IMR-90 (cell line): ENCODE measurements at regions not wholly inside any gene's neighbourhood (a gene's known extent, or its start where the extent isn't known, plus 50 kb on each side); places are given as distances from the start of the nearest gene placed in this dataset.

Experiments
- ATAC-seq: fragments of 200-7000 bp; cut with Tn5 transposase; 2 replicates; pipeline ENCODE4 v1.9.1; 2020; ENCODE audit warnings: low read depth, mild to moderate bottlenecking, moderate library complexity
- BruUV-seq: library from RNA; stranded (reverse); fragments of 400-500 nt; replicated peaks from 2 replicates; lab custom pipeline; 2021; lab: Mats Ljungman, UMichigan
- CTCF ChIA-PET: fragments of 300-600 bp; formaldehyde crosslinking; extraction: SDS; loops from one replicate; lab custom pipeline; 2021; ENCODE audit warnings: antibody characterized with exemption; lab: Yijun Ruan, JAX
- POLR2A ChIA-PET: fragments of 300-600 bp; sonication (Branson Sonifier 250); formaldehyde crosslinking; loops from one replicate; lab custom pipeline; 2022; ENCODE audit warnings: antibody characterized with exemption; ENCODE audit not compliant: unreplicated experiment; lab: Charles Lee
- DNase-seq: peaks from one replicate; pipeline ENCODE4 v3.0.0; 2013
- H2AFZ ChIP-seq: replicated peaks from 2 replicates; pipeline ENCODE3; 2013; ENCODE audit warnings: low read length, mild to moderate bottlenecking; ENCODE audit not compliant: poor library complexity
- H2AK5ac ChIP-seq: 2 replicates; pipeline ENCODE4 v1.6.1; 2013; ENCODE audit warnings: low read depth, low read length, inconsistent platforms
- H2AK9ac ChIP-seq: replicated peaks from 2 replicates; pipeline ENCODE3; 2013; ENCODE audit warnings: mild to moderate bottlenecking, low read depth, low read length, moderate library complexity; ENCODE audit not compliant: poor library complexity
- H2BK120ac ChIP-seq: 2 replicates; pipeline ENCODE4 v1.6.1; 2013; ENCODE audit warnings: low read depth, low read length, inconsistent platforms
- H2BK15ac ChIP-seq: 3 replicates; pipeline ENCODE4 v1.6.1; 2013; ENCODE audit warnings: low read depth, low read length, inconsistent platforms
- H2BK20ac ChIP-seq: 2 replicates; pipeline ENCODE4 v1.6.1; 2013; ENCODE audit warnings: low read depth, mild to moderate bottlenecking, inconsistent platforms, low read length, moderate library complexity
- H2BK5ac ChIP-seq: 2 replicates; pipeline ENCODE4 v1.6.1; 2013; ENCODE audit warnings: mild to moderate bottlenecking, low read depth, low read length, inconsistent platforms; ENCODE audit not compliant: poor library complexity, severe bottlenecking
- H3K14ac ChIP-seq: replicated peaks from 2 replicates; pipeline ENCODE4 v1.6.1; 2013; ENCODE audit warnings: low read depth, low read length, inconsistent platforms
- H3K18ac ChIP-seq: 2 replicates; pipeline ENCODE4 v1.6.1; 2013; ENCODE audit warnings: low read depth, low read length, control low read depth
- H3K23ac ChIP-seq: 2 replicates; pipeline ENCODE4 v1.6.1; 2013; ENCODE audit warnings: low read depth, low read length, inconsistent platforms
- H3K27ac ChIP-seq: 2 replicates; pipeline ENCODE4 v1.5.1; 2013; ENCODE audit warnings: mild to moderate bottlenecking, control low read depth, low read length; ENCODE audit not compliant: insufficient read depth
- H3K27me3 ChIP-seq: 2 replicates; pipeline ENCODE4 v1.6.1; 2013; ENCODE audit warnings: low read length; ENCODE audit not compliant: control insufficient read depth, insufficient read depth
- H3K36me3 ChIP-seq: 2 replicates; pipeline ENCODE4 v1.6.1; 2013; ENCODE audit warnings: low read length, mixed read lengths; ENCODE audit not compliant: control insufficient read depth, insufficient read depth
- H3K4ac ChIP-seq: 2 replicates; pipeline ENCODE4 v1.6.1; 2013; ENCODE audit warnings: low read depth, low read length, inconsistent platforms
- H3K4me1 ChIP-seq: 2 replicates; pipeline ENCODE4 v1.6.1; 2013; ENCODE audit warnings: low read length, mixed read lengths; ENCODE audit not compliant: control insufficient read depth, insufficient read depth
- H3K4me2 ChIP-seq: 2 replicates; pipeline ENCODE4 v1.6.1; 2013; ENCODE audit warnings: low read depth, mild to moderate bottlenecking, control low read depth, low read length, moderate library complexity
- H3K4me3 ChIP-seq: 2 replicates; pipeline ENCODE4 v1.5.1; 2013; ENCODE audit warnings: low read depth, mild to moderate bottlenecking, control low read depth, low read length, moderate library complexity; ENCODE audit not compliant: insufficient read depth
- H3K56ac ChIP-seq: 2 replicates; pipeline ENCODE4 v1.6.1; 2013; ENCODE audit warnings: low read length, inconsistent platforms; ENCODE audit not compliant: insufficient read depth; ENCODE audit errors: extremely low read depth
- H3K79me1 ChIP-seq, 2 experiments: 2 replicates each; pipeline ENCODE4 v1.6.1; 2013; ENCODE audit warnings: low read length in 2 of 2, inconsistent platforms in 1 of 2, low read depth in 1 of 2
- H3K9ac ChIP-seq: 2 replicates; pipeline ENCODE4 v1.6.1; 2013; ENCODE audit warnings: low read depth, low read length, control low read depth
- H3K9me1 ChIP-seq: 2 replicates; pipeline ENCODE4 v1.6.1; 2013; ENCODE audit warnings: low read length, inconsistent platforms; ENCODE audit not compliant: insufficient read depth
- H3K9me3 ChIP-seq: 2 replicates; pipeline ENCODE4 v1.6.1; 2013; ENCODE audit warnings: low read length; ENCODE audit not compliant: control insufficient read depth, insufficient read depth
- H4K20me1 ChIP-seq: 2 replicates; pipeline ENCODE4 v1.6.1; 2013; ENCODE audit warnings: low read length, inconsistent platforms; ENCODE audit not compliant: insufficient read depth
- H4K5ac ChIP-seq: 2 replicates; pipeline ENCODE4 v1.6.1; 2013; ENCODE audit warnings: mild to moderate bottlenecking, low read depth, low read length, control low read depth
- H4K8ac ChIP-seq, 2 experiments: 2 replicates each; pipeline ENCODE4 v1.6.1; 2013; ENCODE audit warnings: low read depth in 2 of 2, low read length in 2 of 2, control low read depth in 1 of 2, inconsistent platforms in 1 of 2
- H4K91ac ChIP-seq: 2 replicates; pipeline ENCODE4 v1.6.1; 2013; ENCODE audit warnings: low read depth, low read length, inconsistent platforms; ENCODE audit not compliant: insufficient read depth
- CEBPB ChIP-seq: IDR thresholded peaks from 2 replicates; pipeline ENCODE4 v1.6.1; 2012; ENCODE audit warnings: low read depth, low read length, improper control_type of control experiment
- CHD1 ChIP-seq: IDR thresholded peaks from 2 replicates; pipeline ENCODE4 v1.6.1; 2012; ENCODE audit warnings: low read depth, low read length, improper control_type of control experiment
- FOS ChIP-seq: fragments of 150-350 bp; IDR thresholded peaks from 2 replicates; pipeline ENCODE4 v1.6.1; 2016; ENCODE audit warnings: low read depth, low read length
- MAZ ChIP-seq: IDR thresholded peaks from 2 replicates; pipeline ENCODE4 v1.6.1; 2012; ENCODE audit warnings: low read depth, mild to moderate bottlenecking, low read length, improper control_type of control experiment, moderate library complexity, borderline replicate concordance
- NFE2L2 ChIP-seq: fragments of 150-350 bp; IDR thresholded peaks from 2 replicates; pipeline ENCODE4 v1.6.1; 2016; ENCODE audit warnings: low read depth, mild to moderate bottlenecking, low read length
- RCOR1 ChIP-seq: IDR thresholded peaks from 2 replicates; pipeline ENCODE4 v1.6.1; 2012; ENCODE audit warnings: mild to moderate bottlenecking, low read length, improper control_type of control experiment; ENCODE audit not compliant: insufficient replicate concordance
- RFX5 ChIP-seq: IDR thresholded peaks from 2 replicates; pipeline ENCODE4 v1.8.0; 2012; ENCODE audit warnings: low read depth, mild to moderate bottlenecking, low read length, moderate library complexity
- SMC3 ChIP-seq: fragments of 150-350 bp; IDR thresholded peaks from 2 replicates; pipeline ENCODE4 v1.6.1; 2016; ENCODE audit warnings: low read depth, mild to moderate bottlenecking, antibody characterized with exemption, low read length, moderate library complexity
- WGBS, 2 experiments: methylation state at CpG; one replicate each; pipeline versions ENCODE4 v1.1.5 to v1.1.7; 2013; ENCODE audit warnings: missing lambda C conversion rate in 2 of 2; ENCODE audit not compliant: insufficient read length in 1 of 2; ENCODE audit errors: extremely low coverage in 2 of 2; 5-methylcytosine and 5-hydroxymethylcytosine counted together
- dilution Hi-C: fragments of 300-500 bp; cut with HindIII; formaldehyde crosslinking; loops from one replicate; pipeline ENCODE4 v1.14.3; 2018; ENCODE audit warnings: low sequenced_read_pairs; ENCODE audit not compliant: unreplicated experiment
- in situ Hi-C: fragments of 300-500 bp; cut with MboI; formaldehyde crosslinking; loops from 3 replicates; pipeline ENCODE4 v1.14.3; 2019; ENCODE audit warnings: low sequenced_read_pairs, inconsistent platforms, mixed read lengths
- intact Hi-C: fragments of 100-400 bp; cut with micrococcal nuclease; formaldehyde crosslinking; loops from 2 replicates; pipeline ENCODE4 v1.10.0; 2022

DNA sequence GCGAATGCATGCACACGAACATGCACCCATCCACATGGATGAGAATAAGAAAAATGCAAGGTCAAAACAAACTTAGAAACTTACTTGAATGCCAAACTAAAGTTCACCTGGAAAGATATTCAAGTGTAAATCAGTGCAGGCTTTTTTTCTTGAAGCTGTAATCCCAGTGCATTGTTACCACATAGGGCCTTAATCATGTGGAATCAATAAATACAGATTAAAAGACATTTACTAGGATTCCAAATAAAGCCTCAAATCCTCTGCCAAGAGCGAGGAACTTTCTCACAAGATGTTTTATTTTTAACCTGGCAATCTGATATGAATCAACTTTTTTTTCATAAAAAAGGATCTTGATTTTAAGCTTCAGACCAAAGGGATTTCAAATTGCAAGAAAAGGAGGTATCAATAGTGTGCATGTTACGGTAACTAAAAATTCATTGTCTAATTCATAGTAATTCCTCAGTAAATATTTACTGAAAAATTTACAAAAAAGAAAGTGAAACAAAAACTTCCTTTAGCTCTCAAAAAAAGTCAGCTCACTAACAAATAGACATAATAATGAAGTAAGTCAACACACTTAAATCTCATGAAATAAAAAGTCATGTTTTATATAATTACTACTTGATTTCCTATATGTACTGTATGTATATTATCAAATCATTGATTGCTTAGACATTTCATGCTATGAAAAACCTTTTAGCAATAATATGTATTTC is 978.6 kb downstream of the PLOD2 start:
- Histone ChIP-seq H3K27me3 (no peaks in the 10 kb centered on the region), H4K91ac (no peak overlapping the region), H3K18ac (no peak overlapping the region), H3K4me3 (no peak overlapping the region), H3K9me1 (no peaks in the 10 kb centered on the region), H3K27ac (no peak overlapping the region), H2AK5ac (no peak overlapping the region), H4K8ac (no peak overlapping the region), H3K9ac (no peak overlapping the region), H3K4me1 (no peaks in the 10 kb centered on the region), H3K23ac (no peak overlapping the region), H4K5ac (no peak overlapping the region), H2BK120ac (no peak overlapping the region), H3K9me3 (no peaks in the 10 kb centered on the region), H3K14ac (no peak overlapping the region), H4K20me1 (no peaks in the 10 kb centered on the region), H2BK5ac (no peak overlapping the region), H3K4ac (no peak overlapping the region), H2AK9ac (no peak overlapping the region), H3K36me3 (no peaks in the 10 kb centered on the region), H2BK15ac (no peak overlapping the region), H2AFZ (no peak overlapping the region), H3K4me2 (no peak overlapping the region), H3K79me1 (no peaks in the 10 kb centered on the region), H2BK20ac (no peak overlapping the region), H3K56ac (no peak overlapping the region)
- no peak for TF ChIP-seq SMC3
- no peak for TF ChIP-seq CEBPB
- no peak for TF ChIP-seq RCOR1
- TF ChIP-seq MAZ, result no peak
- no peak for TF ChIP-seq NFE2L2
- TF ChIP-seq FOS, result no peak
- no peak for TF ChIP-seq RFX5
- no peak for TF ChIP-seq CHD1
- ATAC-seq, result no peak
- intact Hi-C loops, result no loop called here
- ChIA-PET POLR2A (no interaction called here), CTCF (no interaction called here)
- in situ Hi-C loops, result no loop called here
- WGBS, 2 experiments, result no CpG with 5 or more reads among the region's 4 CpGs
- no TSS peak for BruUV-seq
- DNase-seq, result no peak
- dilution Hi-C loops, result no loop called here
